ENCODE measurements at regions not wholly inside any gene's neighbourhood (a gene's known extent, or its start where the extent isn't known, plus 50 kb on each side); places are given as distances from the start of the nearest gene placed in this dataset.
A peak's percentile ranks its signal among the peaks of the same experiment; 100 is the strongest.

DNA sequence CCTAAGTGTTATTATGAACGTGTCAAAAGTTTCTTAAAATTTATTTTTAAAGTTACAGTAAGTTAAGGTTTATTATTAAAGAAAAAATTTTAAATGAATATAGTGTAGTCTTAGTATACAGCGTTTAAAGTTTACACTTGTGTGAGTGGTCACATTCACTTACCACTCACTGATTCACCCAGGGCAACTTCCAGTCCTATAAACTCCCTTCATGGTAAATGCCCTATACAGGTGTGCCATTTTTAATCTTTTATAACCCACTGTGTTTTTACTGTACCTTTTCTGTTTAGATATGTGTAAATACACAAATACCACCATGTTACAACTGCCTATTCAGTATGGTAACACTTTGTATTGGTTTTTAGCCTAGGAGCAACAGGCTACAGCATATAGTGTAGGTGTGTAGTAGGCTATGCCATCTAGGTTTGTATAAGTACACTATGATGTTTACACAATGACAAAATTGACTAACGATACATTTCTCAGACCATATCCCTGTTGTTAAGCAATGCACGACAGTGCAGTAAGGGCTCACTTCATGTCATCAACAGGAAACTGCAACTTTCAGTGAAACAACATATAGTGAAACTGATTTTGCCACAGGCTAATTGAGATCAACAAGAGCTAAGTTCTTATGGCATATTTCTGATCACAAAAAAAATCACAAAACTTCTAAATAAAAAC, 112.0 kb upstream of the TMCC3 start:
- ChIA-PET POLR2A (no interaction called here), CTCF (interaction anchor here (1.2 to 1.6 kb wide), 4 partner anchors 9 to 221 kb away, joined by 3 to 5 read pairs (median 4); no protein-coding TSS in a partner anchor)
- ATAC-seq (peak; percentile 27), DNase-seq (no peak)
- H3K36me3 Mint-ChIP-seq (ENCODE audit: low read depth), result no peaks in the 10 kb centered on the region
- H3K27ac Mint-ChIP-seq, result no peak overlapping the region
- TF ChIP-seq CTCF (IDR thresholded peaks at IDR 0.05), result no peak
- peaks cover 3% of the 10 kb centered on the region for H3K27me3 Mint-ChIP-seq
- no peak overlapping the region for H3K4me3 Mint-ChIP-seq
- H3K9me3 Mint-ChIP-seq, result no peaks in the 10 kb centered on the region
- H3K4me1 Mint-ChIP-seq (ENCODE audit: low read depth), result peaks cover 1% of the 10 kb centered on the region
- intact Hi-C loops (cut with micrococcal nuclease), result no loop called here

GRCh38 chr12:94761559-94761958, 111.2 kb upstream of the TMCC3 start:
- intact Hi-C loops (cut with micrococcal nuclease), result no loop called here
- POLR2A ChIA-PET, result no interaction called here
- ATAC-seq, result no peak

GRCh38 chr12:94760786-94761185, 110.4 kb upstream of the TMCC3 start:
- Mint-ChIP-seq H3K9me3 (no peaks in the 10 kb centered on the region), H3K4me3 (no peak overlapping the region), H3K27me3 (peaks cover 2% of the 10 kb centered on the region), H3K27ac (no peak overlapping the region), H3K36me3 (ENCODE audit: low read depth) (no peaks in the 10 kb centered on the region), H3K4me1 (ENCODE audit: low read depth) (peaks cover 1% of the 10 kb centered on the region)
- ChIA-PET POLR2A (no interaction called here), CTCF (interaction anchor here (0.9 kb wide), 1 partner anchor 156 kb away, joined by 4 read pairs; no protein-coding TSS in a partner anchor)
- no peak for DNase-seq
- intact Hi-C loops (cut with micrococcal nuclease), result no loop called here
- no peak for TF ChIP-seq CTCF (IDR thresholded peaks at IDR 0.05)
- ATAC-seq, result no peak

More at GRCh38 chr12:94761559-94761958, 111.2 kb upstream of the TMCC3 start:
- no peaks in the 10 kb centered on the region for H3K27me3 Mint-ChIP-seq
- no peak for DNase-seq
- H3K4me3 Mint-ChIP-seq, result no peak overlapping the region
- no peak for TF ChIP-seq CTCF (IDR thresholded peaks at IDR 0.05)
- H3K9me3 Mint-ChIP-seq, result no peaks in the 10 kb centered on the region
- H3K27ac Mint-ChIP-seq, result no peak overlapping the region
- CTCF ChIA-PET, result interaction anchor here (0.9 to 1.3 kb wide), 2 partner anchors 114 to 157 kb away, joined by 4 read pairs; no protein-coding TSS in a partner anchor
- H3K4me1 Mint-ChIP-seq (ENCODE audit: low read depth), result peaks cover 1% of the 10 kb centered on the region
- no peaks in the 10 kb centered on the region for H3K36me3 Mint-ChIP-seq (ENCODE audit: low read depth)

DNA sequence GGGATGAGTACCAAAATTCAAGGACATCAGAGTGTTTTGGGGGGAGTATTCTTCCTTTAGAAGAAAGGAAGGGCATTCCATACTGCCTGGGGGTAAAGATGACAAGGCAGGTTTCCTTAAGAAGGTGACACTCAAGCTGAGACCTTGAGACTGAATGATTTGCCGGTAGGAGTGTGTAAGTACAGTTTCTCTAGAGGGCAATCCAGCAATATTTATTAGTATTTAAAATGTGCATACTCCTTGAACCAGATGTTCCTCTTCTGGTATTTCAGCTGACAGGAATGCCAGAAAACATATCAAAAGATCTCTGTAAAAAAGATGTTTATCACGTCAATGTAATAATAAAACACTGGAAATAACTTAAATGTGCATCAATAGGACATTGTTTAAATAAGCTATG, 106.4 kb upstream of the TMCC3 start:
- TF ChIP-seq CTCF (IDR thresholded peaks at IDR 0.05), result no peak
- ChIA-PET CTCF (no interaction called here), POLR2A (no interaction called here)
- Mint-ChIP-seq H3K4me1 (ENCODE audit: low read depth) (no peaks in the 10 kb centered on the region), H3K9me3 (no peaks in the 10 kb centered on the region), H3K27ac (no peak overlapping the region), H3K36me3 (ENCODE audit: low read depth) (no peaks in the 10 kb centered on the region), H3K27me3 (peaks cover 13% of the 10 kb centered on the region), H3K4me3 (no peak overlapping the region)
- intact Hi-C loops (cut with micrococcal nuclease), result no loop called here
- no peak for ATAC-seq
- no peak for DNase-seq

DNA sequence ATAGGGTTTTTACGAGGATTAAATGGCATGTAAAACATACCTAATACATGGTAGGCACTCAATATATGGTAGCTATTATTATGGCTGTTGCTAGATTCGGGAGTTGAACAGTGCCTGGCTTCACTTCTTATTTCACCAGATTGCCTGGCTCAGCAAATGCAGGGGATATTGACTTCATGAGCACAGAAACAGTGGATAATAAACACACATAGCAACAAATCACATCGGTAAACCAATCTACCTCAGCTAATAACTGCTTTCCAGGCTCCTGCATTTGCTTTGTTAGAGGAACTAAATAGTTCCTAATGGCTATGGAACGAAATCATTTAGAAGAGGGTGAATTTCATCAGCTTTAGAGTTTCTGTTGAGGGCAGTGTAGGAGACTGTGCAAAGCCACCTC, 105.2 kb upstream of the TMCC3 start:
- TF ChIP-seq CTCF (IDR thresholded peaks at IDR 0.05), result no peak
- Mint-ChIP-seq H3K4me3 (no peak overlapping the region), H3K4me1 (ENCODE audit: low read depth) (no peaks in the 10 kb centered on the region), H3K27me3 (peaks cover 13% of the 10 kb centered on the region), H3K27ac (no peak overlapping the region), H3K9me3 (no peaks in the 10 kb centered on the region), H3K36me3 (ENCODE audit: low read depth) (no peaks in the 10 kb centered on the region)
- POLR2A ChIA-PET, result interaction anchor here (0.7 kb wide), 1 partner anchor 590 kb away, joined by 3 read pairs; no protein-coding TSS in a partner anchor
- ATAC-seq (no peak), DNase-seq (no peak)
- CTCF ChIA-PET, result interaction anchor here (1.4 kb wide), 1 partner anchor 151 kb away, joined by 3 read pairs; no protein-coding TSS in a partner anchor
- intact Hi-C loops (cut with micrococcal nuclease), result no loop called here
